ENCODE measurements at regions not wholly inside any gene's neighbourhood (a gene's known extent, or its start where the extent isn't known, plus 50 kb on each side); places are given as distances from the start of the nearest gene placed in this dataset.

DNA sequence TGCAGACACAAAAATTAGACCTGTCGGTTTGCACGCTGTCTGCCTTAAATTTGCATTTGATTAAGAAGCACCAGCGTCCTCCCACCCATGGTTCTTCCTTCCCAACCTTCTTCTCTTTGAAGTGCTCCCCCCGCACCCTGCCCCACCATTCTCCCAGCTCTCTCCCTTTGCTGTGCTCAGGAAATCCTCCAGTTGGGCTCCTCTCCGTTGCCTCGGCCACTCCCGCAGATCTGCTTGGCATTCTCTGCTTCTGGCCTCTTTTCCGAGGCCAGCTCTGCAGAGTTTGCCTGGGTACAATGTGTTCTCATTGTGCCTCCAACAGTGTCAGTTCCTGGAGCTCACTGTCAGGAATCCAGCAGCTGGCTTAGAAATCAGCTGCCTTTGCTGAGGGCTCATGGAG lies 126.1 kb downstream of the NAV1 start:
- TF ChIP-seq, protein P1, sequence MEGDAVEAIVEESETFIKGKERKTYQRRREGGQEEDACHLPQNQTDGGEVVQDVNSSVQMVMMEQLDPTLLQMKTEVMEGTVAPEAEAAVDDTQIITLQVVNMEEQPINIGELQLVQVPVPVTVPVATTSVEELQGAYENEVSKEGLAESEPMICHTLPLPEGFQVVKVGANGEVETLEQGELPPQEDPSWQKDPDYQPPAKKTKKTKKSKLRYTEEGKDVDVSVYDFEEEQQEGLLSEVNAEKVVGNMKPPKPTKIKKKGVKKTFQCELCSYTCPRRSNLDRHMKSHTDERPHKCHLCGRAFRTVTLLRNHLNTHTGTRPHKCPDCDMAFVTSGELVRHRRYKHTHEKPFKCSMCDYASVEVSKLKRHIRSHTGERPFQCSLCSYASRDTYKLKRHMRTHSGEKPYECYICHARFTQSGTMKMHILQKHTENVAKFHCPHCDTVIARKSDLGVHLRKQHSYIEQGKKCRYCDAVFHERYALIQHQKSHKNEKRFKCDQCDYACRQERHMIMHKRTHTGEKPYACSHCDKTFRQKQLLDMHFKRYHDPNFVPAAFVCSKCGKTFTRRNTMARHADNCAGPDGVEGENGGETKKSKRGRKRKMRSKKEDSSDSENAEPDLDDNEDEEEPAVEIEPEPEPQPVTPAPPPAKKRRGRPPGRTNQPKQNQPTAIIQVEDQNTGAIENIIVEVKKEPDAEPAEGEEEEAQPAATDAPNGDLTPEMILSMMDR (IDR thresholded peaks at IDR 0.05): no peak
- no peak for TF ChIP-seq ZFX (IDR thresholded peaks at IDR 0.05; ENCODE audit: borderline replicate concordance)

All from 22Rv1 (cell line).